T follicular helper cell (primary cell): ENCODE measurements at regions not wholly inside any gene's neighbourhood (a gene's known extent, or its start where the extent isn't known, plus 50 kb on each side); places are given as distances from the start of the nearest gene placed in this dataset.

ENCODE experiments used
- DNase-seq: peaks from one replicate; pipeline ENCODE4 v3.0.0-alpha.2; 2020; ENCODE audit warnings: low read depth

DNA sequence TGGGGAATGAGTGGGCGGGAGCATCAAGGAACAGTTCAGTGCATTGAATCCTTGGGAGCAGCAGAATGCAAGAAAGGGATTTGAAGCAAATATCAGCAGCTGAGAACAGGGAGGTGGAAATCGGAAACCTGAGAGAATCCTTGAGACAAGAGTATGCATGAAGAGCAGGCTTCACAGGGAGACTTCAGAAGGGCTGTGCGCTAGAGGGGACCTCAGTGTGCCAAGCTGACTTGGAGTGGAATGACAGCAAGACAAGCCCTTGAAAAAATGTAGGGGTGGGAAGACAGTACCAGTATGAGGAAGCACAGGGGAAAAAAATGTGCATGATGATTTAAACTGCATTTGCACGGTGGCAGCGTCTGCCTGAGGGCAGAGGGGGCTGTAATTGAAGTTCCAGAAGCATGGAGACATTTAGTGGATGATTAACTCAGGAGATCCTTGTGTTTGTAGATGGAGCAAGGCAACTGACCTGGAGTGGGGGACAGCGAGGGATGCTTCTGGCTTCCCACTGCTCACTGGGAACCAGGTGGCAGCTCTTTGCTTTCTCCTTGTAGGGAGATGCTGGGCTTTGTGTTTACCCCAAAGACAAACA, 204.9 kb upstream of the PLET1 start:
- no peak for DNase-seq

DNA sequence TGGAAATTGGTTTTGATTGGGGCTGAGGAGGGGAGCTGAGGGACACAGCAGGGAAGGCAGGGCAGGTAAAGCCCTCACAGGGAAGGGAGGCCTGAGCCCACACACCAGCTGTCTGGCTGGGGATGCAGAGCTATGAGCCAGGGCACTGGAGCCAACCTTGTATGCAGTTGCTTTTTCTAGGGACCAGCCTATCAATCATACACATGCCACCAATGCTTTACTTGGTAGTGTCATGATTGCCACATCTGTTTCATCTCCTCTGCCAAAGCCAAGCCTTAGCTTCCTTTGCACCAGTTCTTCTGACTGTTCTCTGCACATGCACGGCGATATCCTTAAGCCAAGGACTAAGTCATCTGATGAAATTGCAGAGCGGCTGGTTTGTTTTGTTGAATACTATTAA, 207.1 kb upstream of the PLET1 start:
- no peak for DNase-seq

DNA sequence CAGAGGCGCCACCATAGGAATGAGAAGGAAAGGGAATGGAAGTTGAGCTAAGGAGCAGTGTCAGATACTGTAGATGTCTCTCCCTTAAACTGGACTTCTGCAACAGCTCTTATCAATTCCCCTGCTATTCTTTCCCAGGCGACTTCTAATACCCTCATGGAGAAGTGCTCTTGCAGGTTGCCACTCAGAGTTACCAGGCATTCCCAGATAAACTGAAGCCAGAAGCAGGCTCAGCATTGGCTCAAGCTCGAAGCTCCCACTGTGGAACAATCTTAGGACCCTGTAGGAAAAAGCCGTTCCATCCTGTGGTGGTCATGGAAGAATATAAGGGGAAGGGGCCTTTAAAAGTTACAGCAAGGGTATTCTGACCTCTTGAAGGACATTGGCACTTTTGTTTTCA, 208.7 kb upstream of the PLET1 start:
- no peak for DNase-seq

DNA sequence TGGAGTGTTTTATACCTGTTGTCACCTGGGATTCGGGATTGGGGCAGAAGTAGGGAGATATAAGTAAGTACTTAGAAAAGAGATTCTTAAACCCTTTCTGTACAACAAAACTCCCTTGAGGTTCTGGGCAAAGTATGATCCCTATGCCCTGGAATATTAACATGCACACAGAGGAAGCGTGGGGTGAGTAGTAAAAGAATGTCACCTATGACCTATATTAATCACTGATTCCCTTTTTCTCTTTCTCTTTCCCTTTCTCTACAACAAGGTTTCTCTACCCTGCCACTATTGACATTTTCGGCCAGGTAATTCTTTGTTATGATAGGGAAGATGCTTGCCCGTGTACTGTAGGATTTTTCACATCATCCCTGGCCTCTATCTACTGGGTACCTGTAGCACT, 209.7 kb upstream of the PLET1 start:
- no peak for DNase-seq

DNA sequence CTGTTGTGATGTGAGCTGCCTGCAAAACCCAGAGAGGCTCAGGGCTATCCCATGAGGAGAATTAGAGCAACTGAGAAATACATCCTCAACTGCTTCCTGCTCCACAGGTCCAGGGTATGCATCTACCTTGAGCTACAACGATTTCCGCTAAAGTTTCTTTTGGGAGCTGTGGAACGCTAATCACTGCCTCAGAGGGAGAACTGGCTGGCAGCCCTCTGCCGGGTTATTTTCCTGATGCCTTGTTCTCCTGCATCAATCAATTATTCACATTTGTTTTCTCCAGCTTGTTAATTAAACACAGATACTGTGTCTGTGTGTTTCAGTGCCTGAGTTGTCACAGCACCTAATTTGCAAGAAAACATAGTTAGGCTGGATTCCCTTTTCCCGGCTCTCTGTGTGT, 211.1 kb upstream of the PLET1 start:
- DNase-seq, result no peak

DNA sequence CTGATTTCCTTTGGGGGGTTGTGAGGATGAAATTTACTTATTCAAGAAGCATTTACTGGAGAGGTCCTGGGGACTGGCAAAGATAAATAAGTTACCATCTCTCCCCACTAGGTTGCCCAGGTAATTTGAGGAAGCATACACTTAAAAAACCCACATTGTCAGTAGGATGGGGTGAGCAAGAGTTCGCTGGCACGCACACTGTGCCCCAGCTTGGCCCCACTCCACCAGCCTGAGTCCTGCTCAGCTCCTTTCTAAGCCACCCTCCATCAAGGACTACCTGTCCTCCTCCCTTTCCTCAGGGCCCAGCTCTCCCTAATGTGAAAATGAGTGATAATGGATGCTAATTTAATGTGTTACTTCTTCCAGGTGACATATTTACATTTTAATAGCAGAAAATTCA, 216.5 kb upstream of the PLET1 start:
- DNase-seq, result no peak

DNA sequence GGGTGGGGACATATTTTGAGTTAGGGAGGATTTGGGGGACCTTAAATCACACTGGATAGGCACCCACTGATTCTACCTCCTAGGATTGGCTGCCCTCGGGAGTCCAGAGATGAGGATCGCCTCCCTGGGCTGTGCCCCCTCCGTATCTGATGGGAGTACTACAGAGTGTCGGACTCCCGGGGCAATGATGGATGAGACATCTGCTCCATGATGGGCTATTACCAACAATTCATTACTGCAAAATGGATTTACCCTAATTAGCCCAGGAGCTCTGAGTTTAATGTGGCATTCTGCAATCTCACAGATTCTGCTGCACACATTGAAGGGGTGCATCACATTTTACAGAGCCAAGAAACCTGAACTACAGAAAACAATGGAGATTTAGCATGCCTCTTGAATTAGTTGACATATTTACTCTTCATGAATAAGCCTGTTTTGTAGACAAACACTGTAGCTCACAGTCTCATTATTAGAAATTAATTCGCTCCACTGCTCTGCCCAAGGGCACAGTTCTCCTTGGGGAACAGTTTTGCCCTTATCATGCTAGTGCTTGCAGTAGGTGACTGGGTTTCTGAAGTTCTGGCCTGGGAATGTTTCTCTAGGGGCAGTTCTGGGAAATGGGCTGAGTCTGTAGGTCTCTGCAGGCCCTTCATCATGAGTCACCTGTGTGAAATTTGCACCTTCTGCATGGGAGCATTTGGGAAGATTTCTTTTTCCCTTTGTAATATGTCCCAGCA, 217.1 kb upstream of the PLET1 start:
- no peak for DNase-seq

DNA sequence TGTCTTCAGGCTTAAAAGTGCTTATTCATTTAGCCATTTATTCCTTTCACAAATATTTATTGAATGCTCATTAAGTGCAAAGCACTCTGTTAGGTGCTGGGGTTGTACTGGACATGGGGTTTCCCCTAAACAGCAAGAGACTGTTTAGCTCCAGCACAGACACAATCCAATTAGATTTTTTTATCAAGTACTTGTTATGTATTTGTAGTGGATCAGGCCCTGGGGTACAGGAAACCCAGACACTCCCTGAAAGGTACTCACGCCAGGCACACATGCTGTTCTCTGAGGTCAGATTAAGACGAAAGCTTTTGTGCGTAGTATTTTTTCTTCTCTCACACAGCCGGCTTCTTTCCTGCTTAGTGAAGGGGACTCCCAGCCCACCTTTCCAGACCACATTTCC, 218.1 kb upstream of the PLET1 start:
- DNase-seq, result no peak

DNA sequence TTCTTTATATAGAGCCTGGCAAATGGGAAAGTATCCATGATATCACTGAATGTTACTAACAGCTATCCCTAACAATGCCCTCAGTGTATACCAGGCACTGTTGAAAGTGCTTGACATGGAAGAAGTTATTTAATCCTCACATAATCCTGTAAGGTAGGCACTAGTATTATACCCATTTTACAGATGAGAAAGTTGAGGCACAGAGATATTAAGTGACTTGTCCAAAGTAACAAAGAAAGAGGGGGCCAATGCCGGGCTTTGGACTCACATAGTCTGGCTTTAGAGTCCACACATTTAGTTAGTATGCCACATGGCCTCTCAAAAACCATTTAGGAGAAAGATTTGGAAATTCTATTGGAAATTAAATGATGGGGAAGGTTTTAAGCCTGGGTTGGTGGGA, 220.8 kb upstream of the PLET1 start:
- no peak for DNase-seq

DNA sequence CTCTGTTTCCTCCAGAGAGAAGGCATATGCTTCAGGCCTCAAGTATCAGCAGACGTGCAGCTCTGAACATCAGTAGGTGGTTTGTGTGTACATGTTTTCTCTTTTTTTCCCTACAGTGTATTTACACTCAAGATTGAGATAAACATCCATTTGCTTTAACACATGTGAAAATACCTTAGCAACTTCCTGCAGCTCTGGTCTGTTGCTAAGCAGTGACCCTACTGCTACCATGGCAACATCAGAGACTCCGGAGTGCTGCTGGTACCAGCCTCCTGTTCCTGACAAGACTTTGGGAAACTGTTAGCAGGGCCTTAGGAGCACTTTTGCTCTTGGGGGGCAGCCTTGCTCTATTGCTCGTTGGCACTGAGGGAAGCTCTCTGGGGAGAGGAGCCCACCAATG, 221.2 kb upstream of the PLET1 start:
- no peak for DNase-seq

DNA sequence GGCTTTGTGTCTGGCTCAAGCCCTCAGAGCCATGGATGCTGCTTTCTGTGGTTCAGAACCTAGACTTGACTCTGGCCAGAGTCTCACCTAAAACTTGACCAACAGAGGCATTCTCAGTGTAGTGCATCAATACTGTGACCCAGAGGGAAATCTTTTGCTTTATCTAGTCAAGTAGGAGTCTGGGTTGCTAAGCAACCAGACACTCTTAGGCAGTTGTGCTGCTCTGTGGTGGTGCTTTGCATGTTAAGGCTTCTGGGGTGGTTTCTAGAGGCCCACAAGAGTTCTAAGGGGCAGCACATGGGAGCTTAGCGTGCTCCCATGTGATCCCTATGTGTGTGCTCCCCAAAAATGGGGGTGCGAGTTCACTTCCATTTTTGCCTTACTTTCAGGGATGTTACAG, 224.6 kb upstream of the PLET1 start:
- no peak for DNase-seq

DNA sequence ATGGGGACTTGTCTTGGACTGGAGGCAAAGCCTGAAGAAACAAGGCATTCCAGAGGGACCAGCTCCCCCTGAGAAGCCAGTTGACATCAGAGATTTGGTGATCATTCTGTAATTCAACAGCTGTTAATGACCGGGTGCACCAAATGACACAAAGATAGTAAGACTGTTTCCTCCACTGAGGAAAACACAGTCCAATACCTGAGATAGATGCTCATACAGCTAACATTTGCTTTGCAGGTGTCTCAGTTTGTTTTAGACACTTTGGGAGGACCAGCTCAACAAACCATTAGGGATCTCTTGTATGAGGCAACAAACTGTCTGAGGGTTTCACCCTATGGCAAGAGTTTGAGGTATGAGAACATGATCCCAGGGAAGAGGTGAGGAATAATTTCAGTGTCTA, 237.2 kb upstream of the PLET1 start:
- no peak for DNase-seq

DNA sequence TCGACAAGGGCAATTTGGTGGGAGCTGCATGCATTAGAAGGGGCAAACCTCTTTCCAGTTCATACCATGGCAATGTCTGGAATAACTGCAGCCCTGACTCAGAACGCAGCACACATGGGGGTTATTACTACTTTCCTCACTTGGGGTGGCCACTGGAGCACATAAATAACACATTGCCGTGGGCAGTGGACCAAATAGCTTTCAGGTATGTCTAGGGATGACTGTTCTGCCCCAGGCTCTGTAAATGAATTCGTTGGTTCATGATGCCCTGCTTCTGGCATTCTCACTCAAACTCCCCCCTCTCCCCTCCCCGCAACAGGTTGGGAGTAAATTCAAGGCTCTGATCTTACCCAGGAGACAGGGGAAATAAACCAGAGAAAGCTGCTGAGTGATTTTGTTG, 238.0 kb upstream of the PLET1 start:
- DNase-seq, result no peak

DNA sequence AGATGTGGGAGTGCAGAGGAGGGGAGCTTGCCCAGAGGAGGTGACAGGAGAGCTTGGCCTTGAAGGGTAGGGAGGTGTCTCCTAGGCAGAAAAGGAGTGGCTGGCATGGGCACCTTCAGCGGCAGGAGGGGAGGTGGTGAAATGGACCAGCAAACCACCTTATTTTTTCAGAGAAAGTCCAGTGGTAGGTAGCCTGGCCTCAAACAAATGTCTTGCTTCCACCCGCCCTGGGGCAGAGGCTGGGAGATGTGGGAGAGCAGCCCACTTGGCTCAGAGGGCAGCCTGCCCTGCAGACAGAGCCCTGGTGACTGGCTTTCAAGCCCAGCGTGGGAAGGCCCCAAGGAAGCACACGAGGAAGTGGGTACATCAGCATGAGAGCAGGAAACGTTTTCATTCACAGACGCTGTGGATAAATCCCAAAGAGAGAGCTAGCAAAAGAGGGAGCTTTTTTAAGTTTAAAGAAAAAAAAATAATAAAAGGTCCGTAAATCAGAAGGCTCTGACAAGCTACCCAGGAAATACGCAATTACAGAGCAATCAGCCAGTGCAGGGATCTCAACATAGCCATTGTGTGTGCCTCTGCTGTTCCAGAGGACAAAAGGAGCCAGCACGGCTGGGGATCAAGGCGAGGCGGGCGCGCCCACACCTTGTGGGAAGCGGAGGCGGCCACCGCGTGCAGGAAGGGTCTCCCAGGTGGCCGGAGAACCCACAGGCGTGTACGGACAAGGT, 238.7 kb upstream of the PLET1 start:
- DNase-seq, result no peak

DNA sequence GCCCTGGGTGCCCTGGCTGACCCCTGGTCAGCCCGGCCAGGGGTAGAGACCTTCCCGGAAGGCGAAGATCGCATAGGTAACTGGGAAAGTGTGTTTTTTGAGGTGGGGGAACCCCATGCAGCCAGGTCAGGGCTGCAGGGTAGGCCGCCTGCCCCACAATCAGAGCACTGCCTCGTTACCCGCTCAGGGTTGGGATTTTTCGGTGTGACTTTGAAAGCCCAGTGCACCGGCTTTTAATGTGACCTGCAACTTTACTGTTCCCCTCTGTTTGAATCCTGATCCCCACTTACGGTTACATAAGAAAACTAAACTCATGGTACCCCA, 239.2 kb upstream of the PLET1 start:
- DNase-seq, result no peak

DNA sequence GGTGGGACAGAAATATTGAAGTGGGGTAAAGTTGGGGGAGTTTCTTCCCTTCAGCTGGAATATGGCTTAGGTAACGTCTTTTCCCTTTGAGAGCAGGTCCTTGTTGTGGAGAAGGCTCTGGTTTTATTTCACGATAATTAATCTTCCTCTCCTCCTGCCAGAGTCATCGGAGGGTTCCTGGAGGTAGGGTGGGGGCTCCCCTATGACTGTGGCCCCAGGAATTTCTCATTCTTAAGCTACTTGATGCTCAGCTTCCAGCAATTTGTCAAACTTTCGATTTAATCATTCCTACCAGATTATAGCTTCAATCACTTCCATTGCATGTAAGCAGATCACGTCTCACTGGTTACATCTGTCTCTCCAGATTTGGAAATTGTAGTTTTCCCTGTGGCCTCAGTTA, 242.8 kb upstream of the PLET1 start:
- DNase-seq, result no peak

DNA sequence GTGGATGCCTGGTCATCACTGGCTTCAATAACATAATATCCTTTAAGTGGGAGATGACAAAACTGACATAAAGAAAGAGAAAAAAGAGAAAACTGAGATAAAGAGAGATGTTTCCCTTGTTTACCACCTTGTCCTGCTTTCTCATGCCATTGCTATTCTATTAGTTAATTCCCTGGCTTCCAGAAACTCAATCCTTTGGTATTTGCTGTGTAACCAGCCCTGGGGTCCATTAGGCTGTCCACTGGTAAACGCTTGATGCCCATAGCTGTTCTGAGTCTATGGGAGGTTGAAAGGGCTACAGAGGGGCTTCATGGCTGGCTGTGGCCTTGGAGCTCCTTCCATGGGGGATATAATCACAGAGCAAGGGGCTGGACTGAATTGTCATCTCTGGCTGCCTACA, 243.4 kb upstream of the PLET1 start:
- DNase-seq, result no peak

DNA sequence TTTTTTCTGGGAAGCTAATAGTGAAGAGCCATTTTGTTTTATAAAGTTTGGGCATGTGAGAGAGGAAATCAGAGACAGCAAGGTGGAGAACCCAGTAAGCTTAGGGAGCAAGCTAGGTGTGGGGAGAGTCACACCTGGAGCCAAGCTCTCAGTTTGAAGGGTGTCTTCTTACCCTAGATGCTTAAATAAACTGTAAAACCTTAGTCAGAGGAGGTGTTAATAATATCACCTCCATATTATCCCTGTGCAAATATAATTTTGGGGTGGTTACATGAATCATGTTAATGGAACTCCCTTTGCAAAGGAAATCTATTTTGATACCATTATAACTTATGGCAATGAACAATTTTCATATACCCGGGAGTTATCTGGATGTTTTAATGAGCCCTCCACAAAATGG, 246.2 kb upstream of the PLET1 start:
- DNase-seq, result no peak

DNA sequence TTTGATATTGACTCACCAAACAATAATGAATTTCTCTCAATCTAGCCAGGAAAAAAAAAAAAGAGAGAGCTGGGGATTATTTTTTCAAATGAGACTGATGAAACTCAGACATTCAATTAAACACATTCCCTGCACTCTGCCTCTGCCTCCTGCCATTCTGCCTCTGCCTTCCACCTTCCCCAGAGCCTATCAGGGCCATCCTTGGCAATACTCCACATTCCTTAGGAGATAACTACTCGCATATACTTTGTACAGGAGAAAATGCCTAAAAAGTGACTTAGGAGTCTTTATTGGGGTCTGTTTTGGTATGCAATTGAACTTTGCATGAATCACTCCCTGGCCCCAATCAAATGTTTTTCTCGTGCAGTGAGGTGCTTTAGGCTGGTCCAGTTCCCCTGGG, 246.6 kb upstream of the PLET1 start:
- no peak for DNase-seq

DNA sequence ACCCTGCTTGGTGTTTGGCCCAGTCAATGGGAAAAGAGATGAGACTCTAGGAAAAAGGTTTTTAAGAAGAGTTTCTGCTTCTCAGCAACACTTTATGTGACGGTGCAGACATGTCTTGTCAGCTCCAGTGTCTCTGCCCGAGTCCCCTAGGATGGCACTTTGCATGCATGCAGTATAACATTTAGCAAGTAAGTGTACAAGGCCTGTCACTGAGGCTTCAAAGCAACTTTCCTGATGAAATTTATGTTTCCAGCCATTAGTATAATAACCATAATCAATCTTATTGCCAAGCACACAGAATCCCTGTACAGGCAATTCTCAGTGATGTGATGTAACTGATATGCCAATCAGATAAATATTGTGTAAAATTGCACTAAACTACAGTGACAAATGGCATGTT, 248.1 kb upstream of the PLET1 start:
- no peak for DNase-seq

DNA sequence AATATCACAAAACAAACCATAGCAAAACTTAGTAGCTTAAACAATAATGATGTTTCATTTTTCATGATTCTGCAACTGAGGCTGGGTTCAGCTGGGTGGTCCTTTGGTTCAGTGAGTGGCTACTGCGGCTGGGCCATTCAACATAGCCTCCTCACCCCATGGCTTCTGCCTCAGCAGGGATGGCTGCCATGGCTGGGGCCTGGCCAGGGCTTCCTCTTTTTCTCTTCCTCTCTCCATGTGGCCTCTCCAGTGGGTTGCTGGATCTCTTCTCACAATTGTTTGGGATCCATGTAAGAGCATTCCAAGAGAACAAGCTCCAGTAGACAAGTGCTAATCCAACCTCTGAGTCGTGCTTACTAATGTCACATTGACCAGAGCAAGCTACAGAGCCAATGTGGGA, 248.6 kb upstream of the PLET1 start:
- DNase-seq, result no peak

DNA sequence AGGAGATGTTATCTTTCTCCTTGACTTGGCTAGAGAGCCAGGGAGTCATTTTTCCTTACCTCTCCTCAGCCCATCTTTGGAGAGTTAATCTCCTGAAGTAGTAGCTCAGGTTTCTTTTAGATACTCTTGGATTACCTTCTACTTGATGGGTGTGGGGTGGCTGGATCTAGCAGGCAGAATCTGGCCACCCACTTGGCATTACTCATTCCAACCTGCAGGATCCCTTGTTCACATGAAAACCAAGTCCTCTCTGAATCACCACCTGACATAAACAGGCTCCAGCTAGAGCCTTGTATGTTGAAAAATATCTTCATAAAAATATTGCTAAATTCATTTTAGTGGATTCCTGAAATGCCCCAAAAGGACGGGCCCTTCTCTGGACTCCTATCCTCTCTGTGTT, 250.6 kb upstream of the PLET1 start:
- DNase-seq, result no peak

DNA sequence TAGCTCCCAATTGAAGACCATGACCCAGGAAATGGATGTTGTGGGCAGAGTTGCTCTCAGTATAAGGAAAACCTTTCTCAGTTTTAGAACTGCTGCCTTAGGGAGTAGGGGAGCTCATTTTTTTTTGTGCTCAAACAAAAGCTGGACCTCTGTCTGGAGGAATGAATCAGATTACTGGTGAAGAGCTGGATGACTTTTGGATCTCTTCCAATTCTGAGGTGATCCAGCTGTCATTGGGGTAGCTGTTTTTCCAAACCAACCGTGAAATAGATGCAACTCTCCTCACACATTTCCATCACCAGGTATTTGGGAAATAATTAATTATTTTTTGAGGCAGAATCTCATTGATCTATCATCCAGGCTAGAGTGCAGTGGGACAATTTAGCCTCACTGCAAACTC, 251.3 kb upstream of the PLET1 start:
- DNase-seq, result no peak

DNA sequence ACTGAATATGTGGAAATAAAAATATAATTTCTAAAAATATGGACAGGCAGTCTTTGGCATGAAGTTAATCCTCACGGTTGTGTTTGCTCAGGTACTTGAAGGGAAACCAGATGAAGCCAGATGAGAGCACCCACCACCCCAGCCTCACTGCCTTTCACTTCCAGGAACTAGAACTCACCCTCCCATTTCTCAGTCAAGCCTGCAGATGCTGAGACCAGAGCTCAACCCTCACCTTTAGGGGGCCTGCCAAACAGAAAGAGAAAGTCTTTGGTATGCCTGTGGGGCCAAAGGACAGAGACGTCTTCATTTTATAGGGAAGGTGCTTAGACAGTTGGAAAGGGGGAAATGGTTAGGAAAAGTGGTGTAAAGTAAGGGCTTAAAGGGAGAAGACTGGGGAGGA, 252.8 kb upstream of the PLET1 start:
- no peak for DNase-seq
